GM12864 (cell line): ENCODE measurements at regions not wholly inside any gene's neighbourhood (a gene's known extent, or its start where the extent isn't known, plus 50 kb on each side); places are given as distances from the start of the nearest gene placed in this dataset.

Source experiments
- DNase-seq: peaks from one replicate; pipeline ENCODE4 v3.0.0-alpha.2; 2011; ENCODE audit warnings: low read depth
- H3K4me3 ChIP-seq: 2 replicates; pipeline ENCODE4 v1.5.1; 2011; ENCODE audit warnings: mild to moderate bottlenecking, low read depth, low read length, control low read depth
- CTCF ChIP-seq: IDR thresholded peaks from 2 replicates; pipeline ENCODE4 v1.5.1; 2011; ENCODE audit warnings: low read depth, mild to moderate bottlenecking, moderate library complexity, low read length, control low read depth, inconsistent platforms; ENCODE audit errors: missing control alignments

DNA sequence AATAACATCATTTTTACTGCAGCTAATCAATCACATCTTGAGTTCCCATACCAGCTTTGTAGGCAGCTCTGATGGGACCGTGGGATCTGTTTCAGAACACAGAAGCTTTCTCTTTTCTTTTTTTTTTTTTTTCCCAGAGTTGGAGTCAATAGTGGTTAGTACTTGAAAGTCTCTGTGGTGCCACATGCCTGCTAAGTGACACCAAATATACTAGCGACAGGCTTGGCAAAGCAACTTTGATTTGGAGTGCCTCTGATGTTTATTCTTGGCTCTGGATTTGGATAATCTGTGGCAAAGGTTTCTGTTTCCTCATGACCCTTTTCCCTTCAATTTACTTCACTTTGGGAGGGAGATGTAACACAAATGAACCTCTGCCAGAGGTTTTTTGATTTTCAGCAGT lies 681.4 kb upstream of the TENM4 start:
- no peak for DNase-seq
- no peak for TF ChIP-seq CTCF
- no peak overlapping the region for H3K4me3 ChIP-seq

GRCh38 chr11:80118073-80118472 lies 677.2 kb upstream of the TENM4 start:
- no peak for TF ChIP-seq CTCF
- DNase-seq = no peak
- no peak overlapping the region for H3K4me3 ChIP-seq

DNA sequence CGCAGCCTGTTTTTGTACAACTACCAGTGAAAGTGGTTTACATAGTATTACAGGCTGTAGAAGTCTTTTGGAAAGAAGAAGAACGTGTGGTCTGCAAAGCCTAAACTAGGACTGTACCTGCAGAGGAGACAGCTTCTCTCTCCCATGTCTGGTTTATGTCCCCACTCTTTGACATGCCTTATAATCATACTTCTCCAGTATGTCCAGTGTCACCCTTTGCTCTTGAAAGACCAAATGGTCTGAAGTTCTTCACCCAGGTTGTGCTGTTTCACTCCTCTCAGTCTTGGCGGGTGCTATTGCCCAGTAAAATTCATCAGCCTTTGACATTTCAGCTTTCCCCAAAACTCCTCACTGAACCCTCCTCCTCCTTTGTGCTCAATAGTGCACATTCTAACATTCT lies 676.0 kb upstream of the TENM4 start:
- H3K4me3 ChIP-seq = no peak overlapping the region
- no peak for DNase-seq
- no peak for TF ChIP-seq CTCF

DNA sequence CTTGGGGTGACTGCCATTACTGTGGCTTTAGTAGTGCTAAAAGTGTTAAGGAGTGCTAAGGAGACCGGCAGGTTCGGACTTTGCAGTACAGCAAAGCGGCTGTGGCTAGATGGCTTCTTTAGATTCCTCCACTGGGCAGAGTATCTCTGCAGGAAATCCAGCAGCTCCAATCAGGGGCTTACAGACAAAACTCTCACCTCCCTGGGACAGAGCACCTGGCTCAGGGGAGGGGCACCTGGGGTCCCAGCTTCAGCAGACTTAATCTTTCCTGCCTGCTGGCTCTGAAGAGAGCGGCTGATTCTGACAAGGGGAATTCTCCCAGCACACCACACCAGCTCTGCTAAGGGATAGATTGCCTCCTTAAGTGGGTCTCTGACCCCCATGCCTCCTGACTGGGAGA lies 668.8 kb upstream of the TENM4 start:
- H3K4me3 ChIP-seq = no peak overlapping the region
- TF ChIP-seq CTCF = no peak
- no peak for DNase-seq

DNA sequence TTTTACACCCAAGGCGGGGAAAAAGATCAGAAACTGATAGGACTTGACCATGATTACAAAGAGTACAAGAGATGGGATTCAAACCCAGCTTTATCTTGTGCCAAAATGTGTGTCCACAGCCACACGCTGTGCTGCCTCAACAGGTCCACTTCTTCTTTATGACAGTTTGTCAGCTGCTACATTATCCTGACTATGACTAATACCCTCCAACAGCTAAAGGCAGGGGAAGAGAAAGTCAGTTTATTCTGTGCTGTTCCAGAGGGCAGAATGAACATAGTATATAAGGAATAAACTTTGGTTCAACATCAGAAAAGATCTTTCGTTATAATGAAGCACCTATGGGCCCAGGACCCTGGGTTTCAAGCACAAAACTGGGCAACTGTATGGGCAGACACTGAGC lies 668.2 kb upstream of the TENM4 start:
- no peak for TF ChIP-seq CTCF
- no peak overlapping the region for H3K4me3 ChIP-seq
- no peak for DNase-seq

- DNase-seq = no peak
- TF ChIP-seq CTCF = no peak
- no peak overlapping the region for H3K4me3 ChIP-seq
Measured at GRCh38 chr11:80107415-80107814, 666.6 kb upstream of the TENM4 start.

GRCh38 chr11:80104191-80104590 lies 663.4 kb upstream of the TENM4 start:
- no peak overlapping the region for H3K4me3 ChIP-seq
- DNase-seq = no peak
- TF ChIP-seq CTCF = no peak
